ENCODE measurements at regions not wholly inside any gene's neighbourhood (a gene's known extent, or its start where the extent isn't known, plus 50 kb on each side); places are given as distances from the start of the nearest gene placed in this dataset.

DNA sequence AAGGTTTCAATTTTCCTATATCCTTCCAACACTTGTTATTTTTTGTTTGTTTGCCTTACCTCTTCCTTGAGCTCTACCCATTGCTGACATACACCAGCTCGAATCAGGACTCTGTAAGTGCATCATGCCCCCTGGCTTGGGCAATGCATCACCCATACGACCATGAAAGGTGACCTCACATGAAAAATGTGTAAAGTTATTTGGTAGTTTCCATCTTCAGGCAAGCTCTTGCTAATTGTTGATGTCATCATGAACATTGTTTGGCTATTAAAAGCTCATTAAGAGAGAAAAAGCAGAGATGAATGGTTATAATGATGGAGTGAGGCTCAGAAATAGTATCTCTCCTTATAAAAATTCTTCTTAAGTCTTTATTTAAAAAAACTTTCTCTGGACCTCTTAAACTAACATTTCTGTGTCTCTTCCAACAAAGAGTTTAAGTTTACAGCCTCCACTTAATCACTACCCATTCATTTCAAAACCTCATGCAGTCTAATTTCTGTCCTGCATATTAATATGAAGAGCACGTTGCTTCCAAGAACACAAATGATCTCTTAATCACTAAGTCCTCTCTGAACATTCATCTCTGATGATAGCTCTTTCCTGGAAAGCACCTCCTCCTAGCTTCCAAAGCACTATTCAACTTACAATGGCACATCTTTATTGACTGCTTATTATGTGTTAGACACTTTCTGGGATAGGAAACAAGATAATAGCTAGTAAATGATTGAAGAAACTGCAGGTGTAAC, 236.3 kb downstream of the NFKBIZ start:
- DNase-seq: no peak

DNA sequence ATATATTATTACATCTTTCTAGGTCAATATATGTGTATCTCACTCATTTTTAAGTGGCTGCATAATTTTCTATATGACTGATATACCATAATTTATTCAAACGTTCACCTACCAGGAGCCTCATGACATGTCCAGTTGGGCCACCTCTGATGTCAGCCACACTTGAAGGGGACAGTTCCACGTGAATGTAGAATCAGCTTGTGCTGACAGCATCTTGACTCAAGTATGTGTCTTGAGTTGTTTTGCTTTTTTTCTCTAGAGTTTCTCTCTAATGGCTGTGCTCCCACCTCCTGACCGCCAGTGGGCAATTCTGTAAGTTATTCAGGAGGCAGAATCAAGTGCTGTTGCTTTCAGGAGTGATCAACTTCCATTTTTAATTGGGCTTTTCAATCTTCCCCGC, 237.9 kb downstream of the NFKBIZ start:
- DNase-seq: no peak

DNA sequence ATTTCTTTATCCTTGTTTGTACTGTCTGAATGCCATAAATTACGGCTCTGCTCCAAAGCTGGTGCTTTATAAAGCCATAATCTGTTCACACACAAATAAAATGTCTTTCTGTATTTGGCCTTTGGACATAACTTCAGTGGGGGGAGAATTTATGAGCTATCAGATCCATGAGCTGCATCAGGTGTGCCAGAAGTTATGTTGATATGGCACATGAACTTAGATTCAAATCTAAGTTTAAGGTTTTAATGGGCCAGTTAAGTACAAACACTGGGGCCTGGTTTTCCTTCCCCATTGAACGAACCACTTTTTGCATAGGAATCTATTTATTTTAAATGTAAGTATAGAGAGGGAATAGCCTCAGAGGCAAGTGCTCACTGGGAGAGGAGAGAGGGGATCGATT, 239.9 kb downstream of the NFKBIZ start:
- no peak for DNase-seq

DNA sequence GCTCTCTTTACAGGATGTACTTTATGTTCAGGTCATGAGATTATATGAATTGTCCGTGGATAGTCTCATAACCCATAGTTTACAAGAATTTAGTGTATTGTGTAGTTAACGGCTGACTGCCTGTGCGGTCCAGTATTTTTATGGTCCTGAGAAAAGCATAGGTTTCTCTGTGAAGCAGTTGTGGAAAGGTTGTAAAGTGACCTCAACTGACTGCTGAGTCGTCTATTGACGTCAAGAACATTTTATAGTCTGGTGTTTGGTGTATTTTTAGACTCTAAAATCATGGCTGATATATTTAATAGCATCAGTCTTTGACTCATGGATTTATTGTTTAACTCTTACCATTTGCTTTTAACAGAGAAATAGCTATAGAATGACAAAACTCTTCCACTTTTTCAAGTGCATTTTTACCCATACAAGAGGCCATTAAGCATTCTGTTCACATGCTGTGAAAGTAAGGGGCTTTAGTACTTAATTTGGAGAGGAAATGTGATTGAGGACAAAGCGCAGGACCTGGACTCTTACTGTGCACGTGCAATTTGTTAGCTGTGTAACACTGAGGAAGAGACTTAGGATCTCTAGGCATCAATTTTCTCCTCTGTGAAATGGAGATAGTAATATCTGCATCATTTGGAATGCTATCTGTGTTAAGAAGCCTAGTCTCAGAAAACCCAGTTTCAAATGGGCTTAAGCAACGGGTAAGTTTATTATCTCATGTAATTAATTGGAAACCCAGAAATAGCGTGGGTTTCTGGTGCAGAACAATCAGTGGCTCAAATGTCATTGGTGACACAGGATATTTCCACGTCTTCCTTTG, 240.8 kb downstream of the NFKBIZ start:
- peak; percentile 40 for DNase-seq

DNA sequence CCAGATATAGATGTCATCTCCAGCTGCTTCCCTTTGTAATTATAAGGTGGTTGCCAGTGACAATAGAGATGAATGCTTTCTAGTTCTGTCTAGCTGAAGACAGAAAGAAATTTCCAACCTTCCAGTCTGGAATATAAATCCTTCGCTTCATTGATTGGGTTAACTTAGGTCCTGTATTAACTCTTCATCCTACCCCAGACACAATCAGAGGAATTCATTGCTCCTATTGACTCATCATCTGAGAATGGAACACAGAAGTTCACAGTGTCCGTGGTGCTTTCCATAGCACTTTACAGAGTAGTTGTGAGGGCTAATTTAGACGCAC, 241.4 kb downstream of the NFKBIZ start:
- DNase-seq: peak; percentile 59

DNA sequence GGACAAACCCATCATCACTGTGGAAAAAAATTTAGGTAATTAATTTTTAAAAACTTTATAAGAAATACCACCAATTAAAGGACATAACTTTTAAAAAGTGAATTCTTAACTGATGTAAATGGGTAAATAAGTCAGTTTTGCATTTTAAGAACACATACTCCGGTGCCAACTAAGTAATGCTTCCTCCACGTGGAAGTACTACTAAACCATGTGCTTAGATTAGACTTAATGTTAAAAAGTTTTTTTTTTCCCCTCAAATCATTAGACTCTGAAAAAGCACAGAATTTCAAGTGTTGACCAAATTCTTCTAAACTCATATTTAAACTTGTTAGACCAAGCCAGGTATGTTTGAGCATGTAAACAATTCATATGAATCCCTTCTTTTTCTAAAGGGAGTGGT, 242.0 kb downstream of the NFKBIZ start:
- no peak for DNase-seq

DNA sequence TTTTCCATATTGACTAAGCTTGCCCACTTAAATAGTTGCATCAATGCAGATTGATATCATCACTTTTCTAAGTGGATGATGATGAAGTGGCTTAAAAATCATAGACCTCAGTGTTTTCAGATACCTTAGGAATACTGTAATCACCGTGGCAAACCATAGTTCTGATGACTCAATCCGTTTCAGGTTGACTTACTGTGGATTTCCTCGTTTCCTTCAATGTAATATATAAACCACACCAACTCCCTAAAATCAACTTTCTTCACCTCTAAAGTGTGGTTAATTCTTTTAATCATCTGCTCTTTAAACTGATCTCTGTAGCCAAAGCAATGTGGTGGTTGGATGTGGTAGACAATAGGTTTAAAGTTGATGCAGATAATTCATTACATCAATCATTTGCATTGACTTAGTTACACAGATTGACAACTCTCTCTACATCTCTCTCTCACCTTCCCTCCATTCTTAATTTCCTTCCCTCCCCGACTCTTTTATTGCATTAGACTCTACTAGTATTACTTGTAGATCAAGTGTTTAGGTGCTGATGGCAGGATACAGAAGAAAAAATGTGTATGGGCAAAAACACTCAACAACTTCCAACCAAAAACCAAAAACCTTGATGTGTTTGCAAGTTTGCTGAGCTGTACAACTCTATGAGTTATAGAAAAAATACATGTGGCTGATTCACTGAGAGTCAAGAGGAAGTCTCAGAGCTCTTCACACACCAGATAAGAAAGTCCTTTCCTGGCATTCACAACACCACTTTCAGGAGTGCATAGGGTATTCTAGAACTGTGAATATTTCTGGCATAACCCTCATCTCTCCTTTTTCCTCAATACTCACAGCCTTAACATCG, 243.5 kb downstream of the NFKBIZ start:
- peak; percentile 77 for DNase-seq

DNA sequence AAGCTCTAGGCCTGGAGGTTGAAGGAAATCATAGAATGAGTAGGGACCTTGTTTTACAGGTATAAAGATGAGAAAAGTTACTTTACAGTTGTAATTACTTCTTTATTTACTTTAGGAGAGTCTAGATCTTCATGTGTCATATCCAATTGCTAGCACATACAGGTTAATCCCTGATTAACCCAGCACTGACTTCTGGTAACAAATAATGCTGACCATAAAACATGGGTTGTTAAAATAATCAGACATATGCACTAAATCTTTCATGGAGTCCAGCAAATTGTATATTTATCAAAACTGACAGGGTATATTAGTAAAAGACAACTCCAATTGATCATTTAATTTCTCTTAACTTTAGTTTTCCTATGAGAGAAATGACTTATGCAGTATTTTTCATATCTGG, 245.2 kb downstream of the NFKBIZ start:
- DNase-seq: no peak

DNA sequence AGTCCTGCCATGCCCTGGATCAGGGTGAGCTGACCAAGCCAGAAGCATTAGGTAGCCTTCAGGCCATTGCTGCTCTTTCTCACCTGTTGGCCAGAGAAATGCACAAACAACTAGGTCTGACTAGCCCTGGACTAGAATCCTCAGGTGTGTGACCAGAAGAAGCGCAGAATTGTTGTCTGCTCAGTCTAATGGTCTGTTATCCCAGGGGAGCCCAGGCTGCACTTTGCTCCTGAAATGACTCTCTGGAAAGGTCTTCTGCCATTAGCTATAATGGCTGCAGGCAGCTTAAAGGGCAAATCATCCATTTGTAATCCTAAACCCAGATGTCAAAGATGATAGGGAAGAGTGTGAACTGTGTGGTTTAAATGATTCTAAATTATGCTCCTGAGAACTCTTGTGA, 246.1 kb downstream of the NFKBIZ start:
- no peak for DNase-seq

DNA sequence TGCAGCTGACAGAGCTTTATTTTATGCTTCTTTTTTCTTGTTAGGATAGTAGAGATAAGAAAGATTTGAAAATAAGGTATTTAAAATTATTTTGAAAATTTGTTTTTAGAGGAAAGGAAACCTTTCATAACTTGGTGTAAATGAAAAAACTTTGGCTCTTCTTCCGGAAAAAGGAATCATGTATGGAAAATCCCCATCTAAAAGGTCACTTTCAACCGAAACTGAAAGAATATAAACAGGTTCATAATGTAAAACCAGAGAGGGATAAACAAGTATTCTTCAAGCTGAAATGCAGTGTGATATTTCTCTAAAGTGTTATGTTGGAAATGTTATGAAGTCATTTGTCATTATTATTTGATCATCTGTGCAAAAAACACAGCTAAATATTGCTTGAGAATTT, 246.8 kb downstream of the NFKBIZ start:
- DNase-seq: no peak

DNA sequence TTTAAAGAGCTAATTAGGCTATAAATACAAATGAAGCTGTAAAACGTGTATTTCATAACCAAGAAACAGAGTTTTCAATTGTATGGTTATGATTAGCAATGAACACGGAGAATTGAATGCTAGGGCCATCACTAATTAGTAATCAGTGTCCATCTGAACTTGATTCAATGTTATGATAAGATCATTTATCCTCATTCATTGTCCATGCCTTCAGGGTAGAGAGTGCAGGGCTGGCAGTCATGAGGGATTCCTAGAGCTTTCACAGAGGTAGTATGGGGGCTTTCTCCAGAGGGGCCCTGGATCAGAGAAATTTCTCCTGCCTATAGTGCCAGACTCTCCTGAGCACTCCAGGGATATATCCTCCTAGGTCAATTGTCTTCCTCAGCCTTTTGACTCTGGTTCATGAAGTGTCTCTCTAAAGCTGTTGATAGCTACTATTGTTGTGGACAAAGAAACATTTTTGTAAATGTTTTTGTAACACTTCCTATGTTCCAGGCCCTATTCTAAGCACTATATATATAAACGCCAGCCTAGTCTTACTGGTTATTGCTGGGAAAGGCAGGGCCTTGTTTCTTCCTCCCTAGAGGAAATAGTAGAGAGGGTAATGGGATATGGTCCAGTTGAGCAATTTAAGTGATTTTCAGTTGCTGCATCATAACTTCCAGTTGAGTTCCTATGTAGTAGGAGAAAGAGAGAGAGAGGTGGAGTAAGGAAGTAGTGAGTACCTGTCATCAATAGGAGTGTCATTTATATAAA, 249.0 kb downstream of the NFKBIZ start:
- peak; percentile 50 for DNase-seq

DNA sequence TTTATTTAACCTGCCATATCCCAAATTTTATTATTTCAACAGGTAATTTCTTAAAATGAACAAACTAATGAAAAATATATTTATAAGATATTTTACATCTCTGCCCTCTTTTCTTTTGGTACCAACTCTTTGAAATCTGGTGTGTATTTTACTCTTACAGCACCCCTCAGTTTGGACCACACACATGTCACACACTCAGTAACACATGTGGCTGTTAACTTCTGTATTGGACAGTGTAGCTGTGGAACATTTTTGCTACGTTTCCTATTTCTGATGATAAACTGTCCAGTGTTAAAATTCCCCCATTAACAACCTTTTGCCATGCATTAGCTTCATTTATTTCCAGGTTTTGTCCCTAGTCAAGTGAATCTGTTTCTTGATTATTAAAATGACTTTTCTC, 250.6 kb downstream of the NFKBIZ start:
- no peak for DNase-seq

DNA sequence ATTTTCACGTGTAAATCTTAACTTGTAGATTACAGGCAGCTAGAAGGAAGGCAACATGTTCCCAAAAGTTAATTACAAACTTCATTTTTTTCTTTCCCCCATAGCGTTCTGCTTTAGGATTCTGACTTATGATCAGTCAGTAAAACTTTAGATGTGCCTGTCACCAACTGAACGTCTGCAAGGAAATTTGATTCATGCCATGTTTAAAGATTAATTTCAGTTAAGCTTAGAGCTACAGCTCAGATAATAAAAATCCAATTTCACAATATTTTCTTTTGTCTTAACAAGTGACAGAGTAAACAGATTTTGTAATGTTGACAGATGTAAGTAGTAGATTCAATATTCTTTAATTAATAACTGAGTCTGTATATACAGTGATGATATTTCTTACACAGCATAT, 253.1 kb downstream of the NFKBIZ start:
- DNase-seq: no peak

DNA sequence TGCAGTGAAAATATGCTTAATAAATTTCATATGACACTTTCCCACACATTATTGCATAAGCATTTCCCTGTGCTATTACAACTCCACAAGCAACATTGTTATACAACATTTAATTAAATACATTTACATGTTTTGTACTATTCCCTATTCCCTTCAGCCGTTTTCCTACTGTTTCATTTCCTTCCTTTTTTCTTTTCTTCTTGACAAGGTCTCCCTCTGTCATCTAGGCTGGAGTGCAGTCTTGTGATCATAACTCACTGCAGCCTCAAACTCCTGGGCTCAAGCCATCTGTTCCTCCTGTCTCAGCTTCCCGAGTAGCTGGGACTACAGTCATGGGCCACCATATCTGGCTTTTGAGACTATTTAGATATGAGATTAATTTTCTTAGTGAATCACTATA, 254.7 kb downstream of the NFKBIZ start:
- no peak for DNase-seq

DNA sequence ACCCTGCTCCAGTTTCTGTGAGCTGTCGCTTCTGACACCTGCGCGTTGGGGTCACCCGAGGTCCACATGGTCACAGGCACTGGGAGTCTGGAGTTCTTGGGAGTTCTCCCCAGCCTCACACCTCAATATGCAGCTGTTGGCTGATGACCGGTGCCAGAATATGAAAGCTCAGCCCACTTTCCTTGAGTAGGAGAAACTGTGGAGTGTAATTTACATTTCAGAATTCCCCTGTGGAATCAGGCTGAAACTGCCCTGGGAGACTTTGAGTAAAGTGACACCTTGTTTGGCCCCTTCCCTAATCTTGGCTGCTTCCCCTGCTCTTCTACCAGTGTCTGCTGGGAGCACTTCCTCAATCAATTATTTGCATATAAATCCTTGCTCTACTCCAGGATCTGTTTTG, 255.9 kb downstream of the NFKBIZ start:
- no peak for DNase-seq

DNA sequence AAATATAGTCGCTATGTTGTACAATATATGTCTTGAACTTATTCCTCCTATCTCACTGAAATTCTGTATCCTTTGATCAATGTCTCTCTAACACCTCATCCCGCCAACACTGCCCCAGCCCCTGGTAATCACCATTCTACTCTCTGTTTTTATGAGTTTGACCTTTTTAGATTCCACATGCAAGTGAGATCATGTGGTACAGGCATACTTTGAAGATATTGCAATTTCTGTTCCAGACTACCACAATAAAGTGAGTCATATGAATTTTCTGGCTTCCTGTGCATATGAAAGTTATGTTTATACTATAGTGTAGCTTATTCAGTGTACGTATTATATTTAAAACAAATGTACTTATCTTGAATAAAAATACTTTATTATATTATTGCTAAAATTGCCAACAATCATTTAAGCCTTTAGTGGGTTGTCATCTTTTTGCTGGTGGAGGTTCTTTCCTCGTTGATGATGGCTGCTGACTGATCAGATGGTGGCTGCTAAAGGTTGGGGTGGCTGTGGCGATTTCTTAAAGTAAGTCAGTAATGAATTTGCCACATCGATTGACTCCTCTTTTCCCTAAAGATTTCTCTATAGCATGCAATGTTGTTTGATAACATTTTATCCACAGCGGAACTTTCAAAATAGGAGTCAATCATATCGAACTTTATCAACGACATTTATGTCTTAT, 257.2 kb downstream of the NFKBIZ start:
- peak; percentile 64 for DNase-seq

DNA sequence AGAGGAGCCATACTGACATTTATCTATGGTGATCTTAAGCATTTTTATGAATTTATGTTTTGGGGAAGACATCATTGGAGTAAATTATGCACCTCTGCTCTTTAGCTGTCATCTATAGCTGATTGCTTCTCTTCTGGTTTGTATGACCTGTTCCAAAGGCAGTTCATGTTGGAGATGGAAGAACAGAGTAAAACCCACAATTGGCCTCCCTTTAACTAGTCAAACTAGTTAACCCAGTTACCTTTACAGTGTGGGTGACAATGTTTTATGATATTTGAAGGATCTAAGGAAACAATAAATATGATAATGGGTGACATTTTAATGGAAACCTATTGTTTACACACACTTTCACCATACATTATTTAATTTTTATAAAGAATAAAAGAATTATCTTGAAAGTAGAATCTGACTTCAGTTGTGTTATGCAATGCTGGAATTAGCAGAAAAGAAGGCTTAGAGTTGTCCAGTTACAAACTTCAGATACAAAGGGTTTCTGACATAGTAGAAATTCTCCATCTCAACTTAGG, 263.5 kb downstream of the NFKBIZ start:
- DNase-seq: no peak

DNA sequence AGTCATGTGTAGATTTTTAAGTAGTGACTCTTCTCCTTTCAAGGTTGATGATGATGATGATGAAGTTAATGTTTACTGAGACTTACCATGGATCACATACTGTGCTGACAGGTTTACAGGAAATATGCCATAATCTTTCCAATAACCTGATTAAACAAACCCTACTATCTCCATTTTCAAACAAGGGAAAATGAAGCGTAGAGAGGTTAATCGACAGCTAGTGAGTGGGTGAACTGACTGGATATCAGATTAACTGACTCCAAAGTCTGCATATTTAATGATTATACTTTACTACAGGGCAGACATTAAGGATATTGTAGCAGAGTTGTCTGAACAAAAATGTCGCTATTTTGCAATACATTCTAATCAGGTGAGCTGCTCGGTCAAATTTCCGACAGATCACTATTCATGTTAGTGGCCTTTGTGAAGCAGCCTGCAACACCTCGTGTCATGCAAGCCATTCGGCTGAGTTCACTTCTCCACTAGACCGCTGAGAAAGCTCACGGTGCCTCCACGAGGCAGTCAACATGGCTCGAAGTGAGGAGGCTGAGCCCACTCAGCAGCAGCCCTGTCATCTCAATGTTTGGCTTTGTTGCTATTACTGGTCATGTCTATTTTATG, 264.2 kb downstream of the NFKBIZ start:
- no peak for DNase-seq

DNA sequence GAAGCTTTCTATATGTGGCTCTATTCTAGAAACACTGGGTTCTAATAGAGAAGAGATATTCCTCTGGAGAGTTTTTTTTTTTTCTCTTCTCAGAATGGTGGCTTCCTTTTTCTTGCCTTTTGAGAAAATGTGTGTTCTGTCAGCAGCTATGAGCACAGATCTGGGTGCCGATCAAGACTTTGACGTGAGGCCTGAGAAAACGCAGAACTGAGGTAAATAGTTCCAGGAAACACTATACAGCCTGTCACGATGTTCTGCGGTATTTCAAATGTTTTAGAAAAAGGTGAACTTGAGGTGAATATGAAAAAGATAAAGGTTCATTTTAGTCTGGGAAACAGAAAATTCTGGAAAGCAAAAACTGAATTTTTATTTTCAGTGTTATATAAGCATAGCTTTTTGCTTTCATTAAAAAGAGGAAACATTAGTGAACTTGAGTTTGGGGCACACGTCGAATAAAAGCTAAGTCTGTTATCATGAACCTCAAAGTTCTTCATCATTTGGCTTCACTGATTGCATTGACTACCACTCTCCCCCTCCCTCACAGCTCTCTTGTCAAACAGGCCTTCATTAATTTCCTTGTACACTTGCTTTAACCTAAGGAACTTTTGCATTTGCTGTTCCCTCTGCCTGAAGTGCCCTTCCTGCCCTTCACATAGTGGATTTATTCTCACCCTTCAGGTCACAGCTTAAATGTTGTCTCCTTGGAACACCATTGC, 265.1 kb downstream of the NFKBIZ start:
- DNase-seq: no peak

DNA sequence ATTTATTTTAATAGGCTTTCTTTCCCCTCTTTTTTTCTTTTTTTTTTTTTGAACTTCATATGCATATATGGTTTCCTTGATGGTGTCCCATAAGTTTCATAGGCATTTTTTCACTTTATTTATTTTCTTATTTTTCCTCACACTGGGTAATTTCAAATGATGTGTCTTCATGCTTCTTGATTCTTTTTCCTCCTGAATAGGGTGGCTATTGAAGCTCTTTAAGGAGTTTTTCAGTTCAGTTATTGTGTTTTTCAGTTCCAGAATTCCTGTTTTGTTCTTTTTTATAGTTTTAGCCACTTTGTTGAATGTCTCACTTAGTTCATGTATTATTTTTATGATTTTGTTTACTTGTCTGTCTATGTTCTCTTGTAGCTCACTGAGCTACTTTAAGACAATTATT, 273.2 kb downstream of the NFKBIZ start:
- DNase-seq: no peak
